Activated B cell treated with CpG ODN at 0.5 μM for 24 hours (primary cell): ENCODE measurements at regions not wholly inside any gene's neighbourhood (a gene's known extent, or its start where the extent isn't known, plus 50 kb on each side); places are given as distances from the start of the nearest gene placed in this dataset.
A peak's percentile ranks its signal among the peaks of the same experiment; 100 is the strongest.
"Not testable (repeated sequence)": the region's sequence is repeated elsewhere in the genome, so short reads cannot be mapped to it uniquely, and the experiment has no call there.

Experiments used
- ATAC-seq: fragments of 200-7000 bp; cut with Tn5 transposase; one replicate; pipeline ENCODE4 v1.10.0; 2021; ENCODE audit warnings: low read depth, mild to moderate bottlenecking, moderate library complexity
- CTCF ChIA-PET: fragments of 350-600 bp; sonication (Branson Sonifier 250); formaldehyde crosslinking; loops from one replicate; lab custom pipeline; 2021; ENCODE audit warnings: antibody characterized with exemption; lab: Charles Lee
- POLR2A ChIA-PET: fragments of 350-600 bp; sonication (Branson Sonifier 250); formaldehyde crosslinking; loops from one replicate; lab custom pipeline; 2021; ENCODE audit warnings: antibody characterized with exemption; lab: Charles Lee
- DNase-seq: peaks from one replicate; pipeline ENCODE4 v3.0.0; 2022
- H3K27ac Mint-ChIP-seq: one replicate; pipeline ENCODE4 v1.8.0; 2020; ENCODE audit warnings: mixed read lengths
- H3K27me3 Mint-ChIP-seq: one replicate; pipeline ENCODE4 v1.8.0; 2021; ENCODE audit warnings: mixed read lengths
- H3K36me3 Mint-ChIP-seq: one replicate; pipeline ENCODE4 v1.8.0; 2021; ENCODE audit warnings: low read depth, mixed read lengths
- H3K4me1 Mint-ChIP-seq: one replicate; pipeline ENCODE4 v1.8.0; 2021; ENCODE audit warnings: mixed read lengths
- H3K4me3 Mint-ChIP-seq: one replicate; pipeline ENCODE4 v1.8.0; 2020; ENCODE audit warnings: mild to moderate bottlenecking, mixed read lengths
- H3K9me3 Mint-ChIP-seq: one replicate; pipeline ENCODE4 v1.8.0; 2020; ENCODE audit warnings: mixed read lengths
- CTCF ChIP-seq: fragments of 200-600 bp; IDR thresholded peaks from one replicate; pipeline ENCODE4 v1.8.0; 2022; ENCODE audit warnings: antibody characterized with exemption, mild to moderate bottlenecking
- intact Hi-C: fragments of 100-400 bp; cut with micrococcal nuclease; formaldehyde crosslinking; loops from one replicate; pipeline ENCODE4 v1.15.1; 2024

- DNase-seq, result no peak
- no peak overlapping the region for H3K4me3 Mint-ChIP-seq
- no peaks in the 10 kb centered on the region for H3K27me3 Mint-ChIP-seq
- H3K4me1 Mint-ChIP-seq, result peaks cover 63% of the 10 kb centered on the region
- no peaks in the 10 kb centered on the region for H3K36me3 Mint-ChIP-seq
- no peak for TF ChIP-seq CTCF
- ChIA-PET POLR2A (interaction anchor here (1.0 kb wide), 1 partner anchor 34 kb away, joined by 5 read pairs; no protein-coding TSS in a partner anchor), CTCF (no interaction called here)
- intact Hi-C loops, result no loop called here
- no peak for ATAC-seq
- no peak overlapping the region for H3K27ac Mint-ChIP-seq
- no peaks in the 10 kb centered on the region for H3K9me3 Mint-ChIP-seq
Measured at GRCh38 chr1:147050654-147051053, 112.5 kb downstream of the NBPF12 start.

- intact Hi-C loops, result loop anchor here (2.0 kb wide), 1 partner anchor 38 kb away; no protein-coding TSS in a partner anchor
- H3K4me3 Mint-ChIP-seq, result peak overlapping the region; percentile 73
- DNase-seq, CTCF ChIA-PET, H3K9me3 Mint-ChIP-seq, H3K36me3 Mint-ChIP-seq, H3K27me3 Mint-ChIP-seq: not testable (repeated sequence)
- H3K4me1 Mint-ChIP-seq, result peaks cover 76% of the 10 kb centered on the region
- POLR2A ChIA-PET, result interaction anchor here (0.6 to 5.7 kb wide), 4 partner anchors 11 to 38 kb away, joined by 4 to 99 read pairs (median 18); no protein-coding TSS in a partner anchor
- ATAC-seq, result peak; percentile 64
- H3K27ac Mint-ChIP-seq, result peak overlapping the region; percentile 93
Measured at GRCh38 chr1:147046863-147047394, 108.8 kb downstream of the NBPF12 start.

- Mint-ChIP-seq H3K27me3 (no peaks in the 10 kb centered on the region), H3K4me3 (peak overlapping the region; percentile 73), H3K27ac (peak overlapping the region; percentile 93), H3K4me1 (peaks cover 71% of the 10 kb centered on the region), H3K9me3 (peaks cover 5% of the 10 kb centered on the region), H3K36me3 (no peaks in the 10 kb centered on the region)
- POLR2A ChIA-PET, result interaction anchor here (0.7 to 5.7 kb wide), 4 partner anchors 11 to 38 kb away, joined by 4 to 99 read pairs (median 18); no protein-coding TSS in a partner anchor
- CTCF ChIA-PET, result no interaction called here
- peak; percentile 75 for ATAC-seq
- intact Hi-C loops, result loop anchor here (2.0 kb wide), 1 partner anchor 38 kb away; no protein-coding TSS in a partner anchor
- no peak for DNase-seq
- no peak for TF ChIP-seq CTCF
Measured at GRCh38 chr1:147046189-147046862, 108.2 kb downstream of the NBPF12 start.
